ENCODE measurements at regions not wholly inside any gene's neighbourhood (a gene's known extent, or its start where the extent isn't known, plus 50 kb on each side); places are given as distances from the start of the nearest gene placed in this dataset.
A peak's percentile ranks its signal among the peaks of the same experiment; 100 is the strongest.

DNA sequence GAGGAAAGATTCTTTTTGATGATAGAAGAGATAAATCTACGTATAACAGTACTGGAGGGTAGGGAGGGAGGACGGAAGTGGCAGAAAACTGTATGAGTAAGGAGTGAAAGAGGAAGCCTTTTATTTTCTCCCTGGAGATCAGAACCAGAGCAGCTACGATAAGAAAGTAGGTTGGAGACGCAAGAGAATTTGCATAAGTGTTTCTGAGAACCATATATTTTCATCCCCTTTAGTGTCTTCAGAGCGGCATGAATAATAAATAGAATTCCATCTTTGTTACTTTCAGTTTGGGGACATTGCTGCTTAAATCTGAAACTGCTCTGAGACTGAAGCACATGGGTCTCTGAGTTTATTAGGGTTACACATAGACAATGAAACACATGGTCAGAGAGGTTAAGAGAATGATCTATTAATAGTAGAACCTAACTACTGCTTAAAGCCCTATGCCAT is 230.2 kb upstream of the TNP1 start:
- H3K4me1 ChIP-seq (ENCODE audit: insufficient read depth, low read length, poor library complexity, severe bottlenecking) = peaks cover 12% of the 10 kb centered on the region
- H3K4me3 ChIP-seq (ENCODE audit: low read depth, low read length, poor library complexity, severe bottlenecking) = peak overlapping the region; percentile 16
- H3K9me3 ChIP-seq (ENCODE audit: low read depth, low read length, poor library complexity, severe bottlenecking) = no peaks in the 10 kb centered on the region
- intact Hi-C loops (cut with micrococcal nuclease; ENCODE audit: unreplicated experiment) = no loop called here
- H3K27me3 ChIP-seq (replicated peaks; ENCODE audit: insufficient read depth, low read depth, low read length, poor library complexity) = no peaks in the 10 kb centered on the region
- no peaks in the 10 kb centered on the region for H3K36me3 ChIP-seq (ENCODE audit: insufficient read depth, low read length, poor library complexity, severe bottlenecking)
- POLR2A ChIA-PET (ENCODE audit: low non-redundant PET) = no interaction called here
- peak; percentile 58 for DNase-seq (ENCODE audit: low spot score)
- BruUV-seq (replicated peaks) = no TSS peak
- H3K27ac ChIP-seq (ENCODE audit: low read depth, low read length, poor library complexity, severe bottlenecking) = peak overlapping the region; percentile 61
- CTCF ChIA-PET = interaction anchor here (0.6 kb wide), 1 partner anchor 16 kb away, joined by 7 read pairs; no protein-coding TSS in a partner anchor
- TF ChIP-seq, protein P1, sequence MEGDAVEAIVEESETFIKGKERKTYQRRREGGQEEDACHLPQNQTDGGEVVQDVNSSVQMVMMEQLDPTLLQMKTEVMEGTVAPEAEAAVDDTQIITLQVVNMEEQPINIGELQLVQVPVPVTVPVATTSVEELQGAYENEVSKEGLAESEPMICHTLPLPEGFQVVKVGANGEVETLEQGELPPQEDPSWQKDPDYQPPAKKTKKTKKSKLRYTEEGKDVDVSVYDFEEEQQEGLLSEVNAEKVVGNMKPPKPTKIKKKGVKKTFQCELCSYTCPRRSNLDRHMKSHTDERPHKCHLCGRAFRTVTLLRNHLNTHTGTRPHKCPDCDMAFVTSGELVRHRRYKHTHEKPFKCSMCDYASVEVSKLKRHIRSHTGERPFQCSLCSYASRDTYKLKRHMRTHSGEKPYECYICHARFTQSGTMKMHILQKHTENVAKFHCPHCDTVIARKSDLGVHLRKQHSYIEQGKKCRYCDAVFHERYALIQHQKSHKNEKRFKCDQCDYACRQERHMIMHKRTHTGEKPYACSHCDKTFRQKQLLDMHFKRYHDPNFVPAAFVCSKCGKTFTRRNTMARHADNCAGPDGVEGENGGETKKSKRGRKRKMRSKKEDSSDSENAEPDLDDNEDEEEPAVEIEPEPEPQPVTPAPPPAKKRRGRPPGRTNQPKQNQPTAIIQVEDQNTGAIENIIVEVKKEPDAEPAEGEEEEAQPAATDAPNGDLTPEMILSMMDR (conservative IDR thresholded peaks at IDR 0.05; ENCODE audit: low read depth, low read length) = no peak
- TF ChIP-seq EZH2 (IDR thresholded peaks at IDR 0.05; ENCODE audit: borderline replicate concordance, low read depth, low read length, poor library complexity, severe bottlenecking) = no peak

DNA sequence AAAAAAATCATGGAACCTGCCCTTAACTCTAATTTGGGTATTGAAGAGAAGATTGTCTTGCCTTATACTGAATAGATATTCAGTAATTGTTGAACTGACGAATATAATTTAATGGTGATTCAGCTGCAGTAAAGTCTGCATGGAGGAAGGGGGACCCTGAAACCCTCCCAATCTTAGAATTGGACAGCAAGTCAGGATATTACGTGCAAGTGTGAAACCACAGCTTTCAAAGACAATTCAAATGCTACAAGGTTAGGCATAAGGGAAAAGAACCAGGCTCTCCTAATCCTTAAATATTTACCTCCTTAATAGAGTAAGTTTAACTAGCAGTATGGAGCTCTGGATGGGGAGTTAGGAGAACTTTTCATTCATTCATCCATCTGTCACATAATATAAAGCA is 226.9 kb upstream of the TNP1 start:
- no TSS peak for BruUV-seq (replicated peaks)
- Histone ChIP-seq H3K4me3 (ENCODE audit: low read depth, low read length, poor library complexity, severe bottlenecking) (no peak overlapping the region), H3K9me3 (ENCODE audit: low read depth, low read length, poor library complexity, severe bottlenecking) (no peaks in the 10 kb centered on the region), H3K36me3 (ENCODE audit: insufficient read depth, low read length, poor library complexity, severe bottlenecking) (no peaks in the 10 kb centered on the region), H3K4me1 (ENCODE audit: insufficient read depth, low read length, poor library complexity, severe bottlenecking) (peaks cover 12% of the 10 kb centered on the region), H3K27me3 (replicated peaks; ENCODE audit: insufficient read depth, low read depth, low read length, poor library complexity) (no peaks in the 10 kb centered on the region), H3K27ac (ENCODE audit: low read depth, low read length, poor library complexity, severe bottlenecking) (no peak overlapping the region)
- DNase-seq (ENCODE audit: low spot score) = no peak
- ChIA-PET CTCF (no interaction called here), POLR2A (ENCODE audit: low non-redundant PET) (no interaction called here)
- intact Hi-C loops (cut with micrococcal nuclease; ENCODE audit: unreplicated experiment) = no loop called here
- TF ChIP-seq, protein P1 (conservative IDR thresholded peaks at IDR 0.05; ENCODE audit: low read depth, low read length) = no peak

DNA sequence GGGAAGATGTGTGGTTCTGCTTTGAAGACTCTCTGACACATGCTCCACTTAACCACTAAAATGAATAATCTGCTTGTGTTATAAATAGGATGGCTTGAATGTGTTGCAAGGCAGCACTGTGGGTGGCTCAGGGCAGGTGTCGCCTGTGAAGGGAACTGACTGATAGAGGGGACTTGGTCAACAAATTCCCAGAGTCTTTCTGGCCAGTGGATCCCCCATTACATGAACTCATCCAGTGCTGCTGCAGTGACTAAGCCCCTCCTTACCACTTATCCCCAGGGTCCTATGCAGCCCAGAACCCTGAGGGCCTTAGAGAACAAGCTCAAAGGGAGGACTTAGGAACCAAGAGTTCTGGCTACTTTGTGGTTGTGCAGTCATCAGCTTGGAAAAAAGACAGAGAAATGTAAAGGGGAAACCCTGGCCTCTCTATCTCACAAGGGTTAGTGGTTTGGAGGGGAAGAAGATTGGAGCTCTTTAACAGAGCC is 226.2 kb upstream of the TNP1 start:
- Histone ChIP-seq H3K27ac (ENCODE audit: low read depth, low read length, poor library complexity, severe bottlenecking) (no peak overlapping the region), H3K4me3 (ENCODE audit: low read depth, low read length, poor library complexity, severe bottlenecking) (no peak overlapping the region), H3K4me1 (ENCODE audit: insufficient read depth, low read length, poor library complexity, severe bottlenecking) (peaks cover 12% of the 10 kb centered on the region), H3K36me3 (ENCODE audit: insufficient read depth, low read length, poor library complexity, severe bottlenecking) (no peaks in the 10 kb centered on the region), H3K27me3 (replicated peaks; ENCODE audit: insufficient read depth, low read depth, low read length, poor library complexity) (no peaks in the 10 kb centered on the region), H3K9me3 (ENCODE audit: low read depth, low read length, poor library complexity, severe bottlenecking) (no peaks in the 10 kb centered on the region)
- POLR2A ChIA-PET (ENCODE audit: low non-redundant PET) = no interaction called here
- no peak for DNase-seq (ENCODE audit: low spot score)
- CTCF ChIA-PET = no interaction called here
- no TSS peak for BruUV-seq (replicated peaks)
- TF ChIP-seq, protein P1 (conservative IDR thresholded peaks at IDR 0.05; ENCODE audit: low read depth, low read length) = no peak
- no peak for TF ChIP-seq EZH2 (IDR thresholded peaks at IDR 0.05; ENCODE audit: borderline replicate concordance, low read depth, low read length, poor library complexity, severe bottlenecking)
- intact Hi-C loops (cut with micrococcal nuclease; ENCODE audit: unreplicated experiment) = no loop called here
